Left lobe of liver (tissue), 2 donors: ENCODE measurements at regions not wholly inside any gene's neighbourhood (a gene's known extent, or its start where the extent isn't known, plus 50 kb on each side); places are given as distances from the start of the nearest gene placed in this dataset.
A peak's percentile ranks its signal among the peaks of the same experiment; 100 is the strongest.

Experiments used
- ATAC-seq: fragments of 200-7000 bp; cut with Tn5 transposase; one replicate; pipeline ENCODE4 v1.9.1; 2020; ENCODE audit warnings: mild to moderate bottlenecking, moderate library complexity
- DNase-seq: peaks from one replicate; pipeline ENCODE4 v3.0.0-alpha.2; 2020; ENCODE audit warnings: low spot score
- donor health status: DM: no; HTN: no; CAD: no; lungs with moderate emphysema.
- donor health status: DM: no; HTN: yes; CAD: no.

- no peak for DNase-seq
- ATAC-seq = no peak
Measured at GRCh38 chr15:60057554-60057953, 53.4 kb downstream of the FOXB1 start.

- DNase-seq = no peak
- ATAC-seq = no peak
Measured at GRCh38 chr15:60059186-60059585, 55.1 kb downstream of the FOXB1 start.

GRCh38 chr15:60061758-60062157, 57.6 kb downstream of the FOXB1 start:
- ATAC-seq = no peak
- no peak for DNase-seq

GRCh38 chr15:60062826-60063225, 58.7 kb downstream of the FOXB1 start:
- ATAC-seq (no peak), DNase-seq (no peak)

- ATAC-seq (no peak), DNase-seq (no peak)
Measured at GRCh38 chr15:60065951-60066350, 61.8 kb downstream of the FOXB1 start.

GRCh38 chr15:60070838-60071493, 66.9 kb downstream of the FOXB1 start:
- no peak for ATAC-seq
- no peak for DNase-seq

- ATAC-seq = no peak
- no peak for DNase-seq
Measured at GRCh38 chr15:60072826-60073465, 68.8 kb downstream of the FOXB1 start.

- ATAC-seq (no peak), DNase-seq (no peak)
Measured at GRCh38 chr15:60073466-60073840, 69.3 kb downstream of the FOXB1 start.

GRCh38 chr15:60074181-60074885, 70.2 kb downstream of the FOXB1 start:
- peak; percentile 49 for DNase-seq
- peak; percentile 81 for ATAC-seq

GRCh38 chr15:60076045-60076444, 71.9 kb downstream of the FOXB1 start:
- no peak for ATAC-seq
- DNase-seq = no peak

GRCh38 chr15:60076582-60077276, 72.6 kb downstream of the FOXB1 start:
- DNase-seq (no peak), ATAC-seq (no peak)

GRCh38 chr15:60077581-60078359, 73.7 kb downstream of the FOXB1 start:
- no peak for ATAC-seq

GRCh38 chr15:60079210-60079609, 75.1 kb downstream of the FOXB1 start:
- ATAC-seq = peak; percentile 86
- DNase-seq = peak; percentile 54

More at GRCh38 chr15:60077581-60078359, 73.7 kb downstream of the FOXB1 start:
- no peak for DNase-seq

GRCh38 chr15:60081976-60082375, 77.9 kb downstream of the FOXB1 start:
- peak; percentile 84 for ATAC-seq
- peak; percentile 78 for DNase-seq

GRCh38 chr15:60083318-60083717, 79.2 kb downstream of the FOXB1 start:
- ATAC-seq (no peak), DNase-seq (no peak)

- ATAC-seq (no peak), DNase-seq (no peak)
Measured at GRCh38 chr15:60086681-60087429, 82.7 kb downstream of the FOXB1 start.

GRCh38 chr15:60087561-60087960, 83.5 kb downstream of the FOXB1 start:
- ATAC-seq (no peak), DNase-seq (no peak)

GRCh38 chr15:60090747-60091146, 86.6 kb downstream of the FOXB1 start:
- ATAC-seq = peak; percentile 17
- no peak for DNase-seq

GRCh38 chr15:60091157-60091556, 87.0 kb downstream of the FOXB1 start:
- DNase-seq = peak; percentile 90

GRCh38 chr15:60091911-60092310, 87.8 kb downstream of the FOXB1 start:
- DNase-seq (no peak), ATAC-seq (no peak)

More at GRCh38 chr15:60091157-60091556, 87.0 kb downstream of the FOXB1 start:
- peak; percentile 91 for ATAC-seq
